SU-DHL-6 (cell line): ENCODE measurements at regions not wholly inside any gene's neighbourhood (a gene's known extent, or its start where the extent isn't known, plus 50 kb on each side); places are given as distances from the start of the nearest gene placed in this dataset.
"Not testable (repeated sequence)": the region's sequence is repeated elsewhere in the genome, so short reads cannot be mapped to it uniquely, and the experiment has no call there.

Source experiments
- H2AFZ ChIP-seq: fragments of 200-600 bp; sonication (generic); 2 replicates; pipeline ENCODE4 v1.6.1; 2014; ENCODE audit warnings: low read depth, mild to moderate bottlenecking, moderate library complexity, mixed read lengths, antibody characterized with exemption, low read length; ENCODE audit not compliant: severe bottlenecking
- H3F3A ChIP-seq: fragments of 200-600 bp; shearing (Covaris generic); 2 replicates; pipeline ENCODE4 v1.6.0; 2016; ENCODE audit warnings: antibody characterized with exemption, mild to moderate bottlenecking; ENCODE audit not compliant: insufficient read depth
- H3K27ac ChIP-seq: fragments of 200-600 bp; sonication (generic); 2 replicates; pipeline ENCODE4 v1.5.1; 2016; ENCODE audit warnings: low read depth, mild to moderate bottlenecking, low read length, moderate library complexity, mixed read lengths
- H3K27me3 ChIP-seq: fragments of 200-600 bp; sonication (generic), shearing (Covaris generic); 2 replicates; pipeline ENCODE4 v1.6.0; 2014; ENCODE audit warnings: mild to moderate bottlenecking, low read length
- H3K36me3 ChIP-seq: fragments of 200-600 bp; sonication (generic); 2 replicates; pipeline ENCODE4 v1.6.1; 2014; ENCODE audit warnings: mild to moderate bottlenecking, low read length, mixed read lengths
- H3K4me2 ChIP-seq: fragments of 300-600, 200-600 bp; shearing (Covaris generic), sonication (generic); 2 replicates; pipeline ENCODE4 v1.6.0; 2014; ENCODE audit warnings: low read length, low read depth, mild to moderate bottlenecking; ENCODE audit not compliant: poor library complexity, severe bottlenecking
- H3K4me3 ChIP-seq: fragments of 200-600 bp; sonication (generic); 2 replicates; pipeline ENCODE4 v1.5.1; 2014; ENCODE audit warnings: antibody characterized with exemption, low read length, mild to moderate bottlenecking, mixed read lengths; ENCODE audit not compliant: insufficient read depth, poor library complexity, severe bottlenecking
- H3K79me2 ChIP-seq: fragments of 200-600 bp; sonication (generic); 2 replicates; pipeline ENCODE4 v1.6.1; 2014; ENCODE audit warnings: mild to moderate bottlenecking, low read length, moderate library complexity; ENCODE audit not compliant: insufficient read depth
- H3K9ac ChIP-seq: fragments of 200-600 bp; sonication (generic); 2 replicates; pipeline ENCODE4 v1.7.0; 2014; ENCODE audit warnings: mild to moderate bottlenecking, low read length
- H3K9me2 ChIP-seq: fragments of 200-600 bp; sonication (generic); replicated peaks from 2 replicates; pipeline ENCODE4 v1.6.1; 2014; ENCODE audit warnings: low read length; ENCODE audit not compliant: insufficient read depth
- H3K9me3 ChIP-seq: fragments of 200-600 bp; sonication (generic); 2 replicates; pipeline ENCODE4 v1.6.1; 2014; ENCODE audit warnings: low read length, mixed read lengths; ENCODE audit not compliant: insufficient read depth
- H4K20me1 ChIP-seq: fragments of 200-600 bp; sonication (generic); 2 replicates; pipeline ENCODE4 v1.6.1; 2014; ENCODE audit warnings: low read depth, mild to moderate bottlenecking, antibody characterized with exemption, low read length, moderate library complexity, mixed read lengths
- EZH2phosphoT487 ChIP-seq: fragments of 200-600 bp; sonication (generic), shearing (Covaris generic); conservative IDR thresholded peaks from 2 replicates; pipeline ENCODE4 v1.6.1; 2018; ENCODE audit warnings: mild to moderate bottlenecking, antibody characterized with exemption, low read length, moderate library complexity, mixed read lengths
- TF ChIP-seq, protein P1 (sequence below): fragments of 200-600 bp; sonication (generic); IDR thresholded peaks from one replicate; pipeline ENCODE4 v1.5.1; 2017; ENCODE audit warnings: antibody characterized with exemption, mild to moderate bottlenecking, low read length, moderate library complexity; ENCODE audit not compliant: insufficient read depth, poor library complexity, severe bottlenecking

DNA sequence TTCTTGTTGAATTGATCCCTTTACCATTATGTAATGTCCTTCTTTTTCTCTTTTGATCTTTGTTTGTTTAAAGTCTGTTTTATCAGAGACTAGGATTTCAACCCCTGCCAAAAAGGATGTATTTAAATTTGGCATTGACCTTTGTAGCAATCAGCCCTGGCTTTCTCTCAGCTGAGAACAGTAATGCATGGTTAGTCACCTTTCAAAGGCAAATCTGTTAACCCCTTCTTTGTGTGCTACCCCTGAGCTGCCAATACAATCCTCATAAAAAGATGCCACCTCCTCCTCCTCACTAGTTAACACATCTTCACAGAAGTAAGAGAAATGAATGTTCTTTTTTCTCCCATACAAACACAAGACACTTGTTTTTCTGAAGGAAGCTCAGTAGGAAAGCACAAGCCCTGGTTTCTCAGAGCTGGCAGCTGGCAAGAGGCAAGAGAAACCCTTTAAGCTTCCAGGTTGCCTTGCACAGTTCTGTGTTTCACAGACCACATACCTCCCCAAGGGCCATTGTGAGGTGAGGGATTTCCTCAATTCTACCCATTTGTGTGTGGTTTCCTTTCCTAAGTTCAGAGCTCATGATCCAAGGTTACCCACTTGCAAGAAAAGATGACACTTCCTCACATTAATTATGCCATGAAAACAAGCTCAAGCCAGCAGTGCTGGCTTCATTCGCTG is 122.6 kb downstream of the RCHY1 start:
- Histone ChIP-seq H3K27ac (no peak overlapping the region), H3K4me3 (no peak overlapping the region), H4K20me1 (no peaks in the 10 kb centered on the region), H3K9me2 (no peaks in the 10 kb centered on the region), H3K9ac (no peak overlapping the region), H2AFZ (no peak overlapping the region), H3K36me3 (no peaks in the 10 kb centered on the region), H3K79me2 (no peaks in the 10 kb centered on the region), H3K4me2 (no peak overlapping the region), H3K27me3 (no peaks in the 10 kb centered on the region), H3K9me3 (no peaks in the 10 kb centered on the region), H3F3A (no peaks in the 10 kb centered on the region)
- TF ChIP-seq EZH2phosphoT487: no peak
- TF ChIP-seq, protein P1, sequence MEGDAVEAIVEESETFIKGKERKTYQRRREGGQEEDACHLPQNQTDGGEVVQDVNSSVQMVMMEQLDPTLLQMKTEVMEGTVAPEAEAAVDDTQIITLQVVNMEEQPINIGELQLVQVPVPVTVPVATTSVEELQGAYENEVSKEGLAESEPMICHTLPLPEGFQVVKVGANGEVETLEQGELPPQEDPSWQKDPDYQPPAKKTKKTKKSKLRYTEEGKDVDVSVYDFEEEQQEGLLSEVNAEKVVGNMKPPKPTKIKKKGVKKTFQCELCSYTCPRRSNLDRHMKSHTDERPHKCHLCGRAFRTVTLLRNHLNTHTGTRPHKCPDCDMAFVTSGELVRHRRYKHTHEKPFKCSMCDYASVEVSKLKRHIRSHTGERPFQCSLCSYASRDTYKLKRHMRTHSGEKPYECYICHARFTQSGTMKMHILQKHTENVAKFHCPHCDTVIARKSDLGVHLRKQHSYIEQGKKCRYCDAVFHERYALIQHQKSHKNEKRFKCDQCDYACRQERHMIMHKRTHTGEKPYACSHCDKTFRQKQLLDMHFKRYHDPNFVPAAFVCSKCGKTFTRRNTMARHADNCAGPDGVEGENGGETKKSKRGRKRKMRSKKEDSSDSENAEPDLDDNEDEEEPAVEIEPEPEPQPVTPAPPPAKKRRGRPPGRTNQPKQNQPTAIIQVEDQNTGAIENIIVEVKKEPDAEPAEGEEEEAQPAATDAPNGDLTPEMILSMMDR: no peak

DNA sequence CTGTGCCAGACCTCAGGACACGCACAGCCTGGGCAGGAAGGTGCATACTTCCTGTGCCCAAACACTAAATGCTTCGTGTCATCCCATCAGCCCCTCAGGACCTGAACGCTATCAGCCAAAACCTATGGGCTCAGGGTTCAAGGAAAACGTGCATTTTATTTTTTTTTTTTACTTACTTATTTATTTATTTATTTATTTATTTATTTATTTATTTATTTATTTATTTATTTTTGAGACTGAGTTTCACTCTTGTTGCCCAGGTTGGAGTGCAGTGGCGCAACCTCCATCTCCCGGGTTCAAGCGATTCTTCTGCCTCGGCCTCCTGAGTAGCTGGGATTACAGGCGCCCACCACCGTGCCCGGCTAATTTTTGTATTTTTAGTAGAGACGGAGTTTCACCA is 127.8 kb downstream of the RCHY1 start:
- H2AFZ ChIP-seq, H3K27ac ChIP-seq, H3K9ac ChIP-seq, H3K27me3 ChIP-seq, H3K4me3 ChIP-seq, H3K79me2 ChIP-seq, H3K9me2 ChIP-seq, H3K9me3 ChIP-seq, H3K4me2 ChIP-seq, H3F3A ChIP-seq, H3K36me3 ChIP-seq, H4K20me1 ChIP-seq: not testable (repeated sequence)

DNA sequence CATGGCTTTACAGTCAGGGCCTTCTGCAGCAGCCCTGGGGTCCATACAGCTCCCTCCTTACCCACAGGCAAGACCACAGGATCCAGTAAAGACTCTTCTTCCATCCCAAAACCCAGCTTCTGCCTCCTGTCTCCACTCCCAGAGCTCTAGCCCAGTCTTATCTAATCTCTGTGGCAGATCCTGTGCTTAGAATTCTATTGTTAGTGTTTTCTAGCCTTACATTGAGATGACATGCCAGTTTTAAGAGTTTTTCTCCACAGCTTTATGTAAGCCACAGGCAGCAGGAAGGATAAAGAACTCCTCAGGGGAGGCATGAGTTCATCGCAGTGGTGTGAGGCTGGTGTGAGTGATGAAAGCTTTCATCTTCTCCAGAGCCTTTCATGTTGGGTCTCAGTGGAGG is 129.1 kb downstream of the RCHY1 start:
- Histone ChIP-seq H3K4me2 (no peak overlapping the region), H3K9me3 (no peaks in the 10 kb centered on the region), H3K79me2 (no peaks in the 10 kb centered on the region), H3K4me3 (no peak overlapping the region), H3K9me2 (no peaks in the 10 kb centered on the region), H3F3A (no peaks in the 10 kb centered on the region), H3K27ac (no peak overlapping the region), H3K27me3 (no peaks in the 10 kb centered on the region), H2AFZ (no peak overlapping the region), H3K9ac (no peak overlapping the region), H4K20me1 (no peaks in the 10 kb centered on the region), H3K36me3 (no peaks in the 10 kb centered on the region)
- no peak for TF ChIP-seq EZH2phosphoT487
- TF ChIP-seq, protein P1: no peak

DNA sequence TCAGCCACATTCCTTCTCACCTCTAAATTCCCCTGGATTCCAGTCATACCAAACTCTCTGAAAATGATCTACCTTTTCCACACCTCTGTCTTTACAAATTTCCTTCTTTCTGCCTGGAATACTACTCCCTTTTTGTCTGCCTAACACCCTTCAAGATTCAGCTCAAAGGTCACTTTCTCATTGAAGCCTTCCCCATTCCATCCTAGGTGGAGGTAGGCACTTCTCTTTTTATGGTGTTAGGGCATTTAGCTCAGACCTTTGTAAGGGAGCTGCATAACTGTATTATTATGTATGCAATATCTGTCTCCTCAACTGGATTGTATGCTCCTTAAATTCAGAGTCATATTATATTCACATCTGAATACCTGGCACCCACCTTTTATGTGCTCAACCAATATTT is 137.7 kb downstream of the RCHY1 start:
- H3K36me3 ChIP-seq: no peaks in the 10 kb centered on the region
- no peaks in the 10 kb centered on the region for H3K9me2 ChIP-seq
- TF ChIP-seq, protein P1: no peak
- no peak for TF ChIP-seq EZH2phosphoT487
- no peaks in the 10 kb centered on the region for H3F3A ChIP-seq
- H3K27me3 ChIP-seq: no peaks in the 10 kb centered on the region
- no peaks in the 10 kb centered on the region for H3K9me3 ChIP-seq
- H3K4me2 ChIP-seq: no peak overlapping the region
- no peak overlapping the region for H3K27ac ChIP-seq
- H2AFZ ChIP-seq: no peak overlapping the region
- no peak overlapping the region for H3K4me3 ChIP-seq
- no peaks in the 10 kb centered on the region for H4K20me1 ChIP-seq
- H3K9ac ChIP-seq: no peak overlapping the region
- no peaks in the 10 kb centered on the region for H3K79me2 ChIP-seq
